Left lung (tissue), 4 donors: ENCODE measurements at regions not wholly inside any gene's neighbourhood (a gene's known extent, or its start where the extent isn't known, plus 50 kb on each side); places are given as distances from the start of the nearest gene placed in this dataset.

ENCODE experiments used
- ATAC-seq: fragments of 200-7000 bp; cut with Tn5 transposase; one replicate; pipeline ENCODE4 v1.9.1; 2020; ENCODE audit warnings: moderate library complexity
- DNase-seq, 4 donors: peaks; one replicate each; pipeline ENCODE4 v3.0.0-alpha.2; 2013 to 2020
- H3K27ac ChIP-seq, 2 donors: fragments of 200-600 bp; sonication (generic) in 1 of 2; one replicate each; pipeline versions ENCODE4 v1.5.0 to v1.8.0; 2020 to 2021
- H3K27me3 ChIP-seq, 2 donors: fragments of 200-600 bp; sonication (generic) in 1 of 2; one replicate each; pipeline versions ENCODE4 v1.5.0 to v1.8.0; 2020 to 2021
- H3K36me3 ChIP-seq, 2 donors: fragments of 200-600 bp; sonication (generic) in 1 of 2; one replicate each; pipeline versions ENCODE4 v1.5.0 to v1.8.0; 2020 to 2021
- H3K4me1 ChIP-seq, 2 donors: fragments of 200-600 bp; one replicate each; pipeline ENCODE4 v1.8.0; 2021
- H3K4me3 ChIP-seq, 2 donors: fragments of 200-600 bp; sonication (generic) in 1 of 2; one replicate each; pipeline versions ENCODE4 v1.5.0 to v1.8.0; 2020 to 2021; ENCODE audit warnings: mild to moderate bottlenecking in 1 of 2
- H3K9me3 ChIP-seq, 2 donors: fragments of 200-600 bp; sonication (generic) in 1 of 2; one replicate each; pipeline versions ENCODE4 v1.5.0 to v1.8.0; 2020 to 2021
- intact Hi-C, 2 donors: fragments of 100-400 bp; cut with DNase I; formaldehyde crosslinking; loops; one replicate each; pipeline versions ENCODE4 v1.11.2 to v1.14.2; 2022
- TF ChIP-seq, protein P1 (sequence below), 2 donors: fragments of 200-600 bp; sonication (generic) in 1 of 2; IDR thresholded peaks; one replicate each; pipeline versions ENCODE4 v1.5.0 to v1.8.0; 2021; ENCODE audit warnings: antibody characterized with exemption in 2 of 2
- donor health status: DM: no; HTN: yes; CAD: no.
- donor health status: DM: no; HTN: no; CAD: no.

DNA sequence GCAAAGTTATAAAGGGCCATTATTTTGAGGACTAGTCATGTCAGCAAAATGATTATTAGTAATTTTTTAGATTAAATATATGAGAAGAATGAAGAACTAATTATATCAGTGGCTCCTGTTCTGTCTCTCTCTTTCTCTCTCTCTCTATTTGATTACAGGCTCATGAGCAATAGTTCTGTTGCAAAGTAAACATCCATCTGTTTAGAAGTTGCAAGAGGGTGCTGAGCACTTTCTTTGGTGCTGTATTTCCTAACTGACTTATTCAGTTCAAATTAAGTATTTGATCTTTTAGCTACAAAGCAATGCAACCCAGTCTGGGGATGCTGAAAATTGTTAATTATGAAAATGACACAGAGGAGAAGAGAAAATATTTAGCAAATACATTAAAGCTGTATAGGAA, 408.1 kb upstream of the UBE2E3 start:
- TF ChIP-seq, protein P1, sequence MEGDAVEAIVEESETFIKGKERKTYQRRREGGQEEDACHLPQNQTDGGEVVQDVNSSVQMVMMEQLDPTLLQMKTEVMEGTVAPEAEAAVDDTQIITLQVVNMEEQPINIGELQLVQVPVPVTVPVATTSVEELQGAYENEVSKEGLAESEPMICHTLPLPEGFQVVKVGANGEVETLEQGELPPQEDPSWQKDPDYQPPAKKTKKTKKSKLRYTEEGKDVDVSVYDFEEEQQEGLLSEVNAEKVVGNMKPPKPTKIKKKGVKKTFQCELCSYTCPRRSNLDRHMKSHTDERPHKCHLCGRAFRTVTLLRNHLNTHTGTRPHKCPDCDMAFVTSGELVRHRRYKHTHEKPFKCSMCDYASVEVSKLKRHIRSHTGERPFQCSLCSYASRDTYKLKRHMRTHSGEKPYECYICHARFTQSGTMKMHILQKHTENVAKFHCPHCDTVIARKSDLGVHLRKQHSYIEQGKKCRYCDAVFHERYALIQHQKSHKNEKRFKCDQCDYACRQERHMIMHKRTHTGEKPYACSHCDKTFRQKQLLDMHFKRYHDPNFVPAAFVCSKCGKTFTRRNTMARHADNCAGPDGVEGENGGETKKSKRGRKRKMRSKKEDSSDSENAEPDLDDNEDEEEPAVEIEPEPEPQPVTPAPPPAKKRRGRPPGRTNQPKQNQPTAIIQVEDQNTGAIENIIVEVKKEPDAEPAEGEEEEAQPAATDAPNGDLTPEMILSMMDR (IDR thresholded peaks at IDR 0.05): no peak

DNA sequence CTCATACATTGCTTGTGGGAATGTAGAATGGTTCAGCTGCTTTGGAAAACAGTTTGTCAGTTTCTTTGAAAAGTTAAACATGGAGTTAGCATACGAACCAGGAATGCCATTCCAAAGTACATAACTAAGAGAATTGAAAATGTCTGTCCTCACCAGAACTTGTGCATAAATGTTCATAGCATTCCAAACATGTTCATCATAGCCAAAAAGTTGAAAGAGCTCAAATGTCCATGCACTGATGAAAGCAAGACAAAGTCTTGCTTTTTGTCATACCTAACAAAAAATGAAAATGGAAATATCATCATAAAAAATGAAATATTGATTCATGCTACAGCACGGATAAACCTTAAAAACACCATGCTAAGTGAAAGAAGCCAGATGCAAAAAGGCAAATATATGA, 408.8 kb upstream of the UBE2E3 start:
- DNase-seq: no peak
- Histone ChIP-seq H3K27me3 (no peaks in the 10 kb centered on the region), H3K9me3 (no peaks in the 10 kb centered on the region), H3K36me3 (no peaks in the 10 kb centered on the region), H3K4me3 (no peak overlapping the region), H3K4me1 (no peaks in the 10 kb centered on the region), H3K27ac (no peak overlapping the region)
- no peak for ATAC-seq
- intact Hi-C loops: no loop called here
- TF ChIP-seq, protein P1 (IDR thresholded peaks at IDR 0.05): no peak

More for the DNA sequence above, 408.1 kb upstream of the UBE2E3 start:
- no peaks in the 10 kb centered on the region for H3K4me1 ChIP-seq
- H3K4me3 ChIP-seq: no peak overlapping the region
- H3K9me3 ChIP-seq: no peaks in the 10 kb centered on the region
- ATAC-seq: no peak
- H3K27me3 ChIP-seq: no peaks in the 10 kb centered on the region
- H3K36me3 ChIP-seq: no peaks in the 10 kb centered on the region
- DNase-seq: no peak
- intact Hi-C loops: no loop called here
- no peak overlapping the region for H3K27ac ChIP-seq

DNA sequence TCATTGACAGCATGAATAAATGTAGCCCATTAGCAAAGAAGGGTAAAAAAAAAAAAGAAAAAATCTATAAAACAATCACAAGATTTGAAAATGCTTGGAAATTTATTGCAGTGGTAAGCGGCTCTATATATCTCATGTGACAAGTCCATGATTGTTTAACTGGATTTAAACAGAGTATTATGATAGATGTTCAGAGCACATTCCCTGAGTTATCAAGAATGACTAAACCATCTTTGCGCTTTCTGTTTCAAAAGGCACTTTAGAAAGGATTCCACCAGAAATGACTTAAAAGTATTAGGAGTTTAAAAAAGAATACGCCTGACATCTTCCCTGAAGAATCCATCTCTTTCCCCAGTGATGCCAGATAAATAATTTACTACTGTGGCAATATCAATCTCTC, 409.5 kb upstream of the UBE2E3 start:
- Histone ChIP-seq H3K36me3 (no peaks in the 10 kb centered on the region), H3K4me1 (no peaks in the 10 kb centered on the region), H3K4me3 (no peak overlapping the region), H3K27ac (no peak overlapping the region), H3K9me3 (no peaks in the 10 kb centered on the region), H3K27me3 (no peaks in the 10 kb centered on the region)
- TF ChIP-seq, protein P1 (IDR thresholded peaks at IDR 0.05): no peak
- no peak for ATAC-seq
- intact Hi-C loops: no loop called here
- DNase-seq: no peak

DNA sequence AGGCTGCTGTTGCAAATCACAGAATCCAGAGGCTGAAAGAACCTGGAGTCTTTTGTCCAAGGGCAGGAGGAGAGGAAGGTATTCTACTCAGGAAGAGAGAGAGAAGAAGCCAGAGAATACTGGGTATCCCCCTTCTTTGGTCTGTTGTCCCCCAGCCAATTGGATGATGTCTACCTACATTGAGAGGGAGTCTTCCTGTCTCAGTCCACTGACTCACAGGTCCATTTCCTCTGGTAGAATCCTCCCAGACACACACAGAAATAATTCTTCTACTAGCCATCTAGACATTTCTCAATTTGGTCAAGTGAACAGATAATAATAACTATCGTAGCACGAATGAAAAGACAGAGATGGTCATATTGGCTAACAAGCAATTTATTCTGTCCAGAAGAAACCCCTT, 416.4 kb upstream of the UBE2E3 start:
- H3K36me3 ChIP-seq: no peaks in the 10 kb centered on the region
- H3K4me1 ChIP-seq: no peaks in the 10 kb centered on the region
- intact Hi-C loops: no loop called here

DNA sequence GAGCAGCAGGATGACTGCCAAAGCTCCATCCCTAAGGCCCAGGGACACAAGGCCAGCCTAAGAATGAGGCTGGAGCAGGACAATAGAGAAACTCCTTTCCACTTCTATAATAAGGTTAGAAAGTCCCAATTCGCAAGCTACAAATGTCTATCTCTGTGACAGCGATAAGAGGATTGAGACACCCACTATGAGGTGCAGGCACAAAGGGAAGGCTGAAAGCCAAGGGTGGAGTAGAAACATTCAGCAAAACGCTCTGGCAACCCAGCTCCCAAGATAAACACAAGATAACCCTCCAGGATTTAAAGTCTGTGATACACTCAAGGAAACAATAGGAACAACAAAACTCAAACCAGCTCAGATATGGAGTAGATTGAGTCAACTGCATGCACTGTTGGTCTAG, 418.0 kb upstream of the UBE2E3 start:
- no peak overlapping the region for H3K4me3 ChIP-seq

More for the DNA sequence above, 416.4 kb upstream of the UBE2E3 start:
- Histone ChIP-seq H3K27me3 (no peaks in the 10 kb centered on the region), H3K27ac (no peak overlapping the region), H3K4me3 (no peak overlapping the region), H3K9me3 (no peaks in the 10 kb centered on the region)
- DNase-seq (no peak), ATAC-seq (no peak)
- TF ChIP-seq, protein P1 (IDR thresholded peaks at IDR 0.05): no peak

More for the DNA sequence above, 418.0 kb upstream of the UBE2E3 start:
- no peaks in the 10 kb centered on the region for H3K4me1 ChIP-seq
- TF ChIP-seq, protein P1 (IDR thresholded peaks at IDR 0.05): no peak
- H3K36me3 ChIP-seq: no peaks in the 10 kb centered on the region
- intact Hi-C loops: no loop called here
- no peak for DNase-seq
- ATAC-seq: no peak
- no peaks in the 10 kb centered on the region for H3K9me3 ChIP-seq
- no peaks in the 10 kb centered on the region for H3K27me3 ChIP-seq
- no peak overlapping the region for H3K27ac ChIP-seq
